ENCODE measurements at regions not wholly inside any gene's neighbourhood (a gene's known extent, or its start where the extent isn't known, plus 50 kb on each side); places are given as distances from the start of the nearest gene placed in this dataset.
A peak's percentile ranks its signal among the peaks of the same experiment; 100 is the strongest.
"Not testable (repeated sequence)": the region's sequence is repeated elsewhere in the genome, so short reads cannot be mapped to it uniquely, and the experiment has no call there.

- DNase-seq: no peak
Measured at GRCh38 chr1:90396917-90397316, 320.2 kb downstream of the BARHL2 start.

- DNase-seq: no peak
Measured at GRCh38 chr1:90394247-90394646, 322.9 kb downstream of the BARHL2 start.

- no peak for DNase-seq
Measured at GRCh38 chr1:90393025-90393424, 324.1 kb downstream of the BARHL2 start.

- no peak for DNase-seq
Measured at GRCh38 chr1:90391126-90391525, 326.0 kb downstream of the BARHL2 start.

- no peak for DNase-seq
Measured at GRCh38 chr1:90387805-90388204, 329.3 kb downstream of the BARHL2 start.

- no peak for DNase-seq
Measured at GRCh38 chr1:90386899-90387720, 330.0 kb downstream of the BARHL2 start.

- DNase-seq: no peak
Measured at GRCh38 chr1:90384193-90384592, 332.9 kb downstream of the BARHL2 start.

- DNase-seq: peak; percentile 32
Measured at GRCh38 chr1:90382161-90382560, 334.9 kb downstream of the BARHL2 start.

- DNase-seq: no peak
Measured at GRCh38 chr1:90381598-90381997, 335.5 kb downstream of the BARHL2 start.

- peak; percentile 39 for DNase-seq
Measured at GRCh38 chr1:90371448-90371813, 345.7 kb downstream of the BARHL2 start.

- DNase-seq: no peak
Measured at GRCh38 chr1:90370686-90371447, 346.2 kb downstream of the BARHL2 start.

- DNase-seq: no peak
Measured at GRCh38 chr1:90362163-90362562, 354.9 kb downstream of the BARHL2 start.

GRCh38 chr1:90361026-90361425 lies 356.1 kb downstream of the BARHL2 start:
- no peak for DNase-seq

GRCh38 chr1:90359994-90360393 lies 357.1 kb downstream of the BARHL2 start:
- DNase-seq: no peak

GRCh38 chr1:90358448-90358847 lies 358.7 kb downstream of the BARHL2 start:
- no peak for DNase-seq

- peak; percentile 87 for DNase-seq
Measured at GRCh38 chr1:90357995-90358394, 359.1 kb downstream of the BARHL2 start.

- DNase-seq: no peak
Measured at GRCh38 chr1:90356991-90357390, 360.1 kb downstream of the BARHL2 start.

- DNase-seq: no peak
Measured at GRCh38 chr1:90356101-90356500, 361.0 kb downstream of the BARHL2 start.

- DNase-seq: no peak
Measured at GRCh38 chr1:90354704-90355103, 359.8 kb downstream of the ZNF326 start.

GRCh38 chr1:90351019-90351418 lies 356.1 kb downstream of the ZNF326 start:
- DNase-seq: no peak

- no peak for DNase-seq
Measured at GRCh38 chr1:90349510-90349909, 354.6 kb downstream of the ZNF326 start.

- no peak for DNase-seq
Measured at GRCh38 chr1:90348934-90349333, 354.0 kb downstream of the ZNF326 start.

GRCh38 chr1:90348459-90348858 lies 353.5 kb downstream of the ZNF326 start:
- not testable (repeated sequence) for DNase-seq

- no peak for DNase-seq
Measured at GRCh38 chr1:90347366-90347765, 352.5 kb downstream of the ZNF326 start.
